CD4-positive, alpha-beta T cell treated with Interleukin-15 for 1 hour (primary cell): ENCODE measurements at regions not wholly inside any gene's neighbourhood (a gene's known extent, or its start where the extent isn't known, plus 50 kb on each side); places are given as distances from the start of the nearest gene placed in this dataset.

ENCODE experiments used
- DNase-seq: peaks from one replicate; pipeline ENCODE4 v3.0.0-alpha.2; 2020

DNA sequence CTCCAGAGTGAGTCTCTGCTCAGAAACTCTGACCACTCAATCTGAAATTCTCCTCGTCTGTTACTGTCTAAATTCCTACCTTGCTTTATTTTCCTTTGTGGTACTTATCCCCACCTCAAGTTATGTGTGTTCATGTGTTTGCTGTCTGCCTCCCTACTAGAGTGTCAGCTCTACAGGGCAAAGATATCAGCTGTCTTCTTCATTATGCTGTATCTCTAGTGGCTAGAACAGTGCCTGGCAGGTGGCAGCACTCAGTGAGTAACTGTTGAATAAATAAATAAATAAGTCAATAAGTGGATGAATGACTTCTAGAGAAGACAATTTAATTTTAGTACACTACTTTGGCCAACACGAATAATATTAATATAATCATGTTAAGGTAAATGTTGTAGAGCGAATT is 92.3 kb downstream of the BOD1 start:
- no peak for DNase-seq

DNA sequence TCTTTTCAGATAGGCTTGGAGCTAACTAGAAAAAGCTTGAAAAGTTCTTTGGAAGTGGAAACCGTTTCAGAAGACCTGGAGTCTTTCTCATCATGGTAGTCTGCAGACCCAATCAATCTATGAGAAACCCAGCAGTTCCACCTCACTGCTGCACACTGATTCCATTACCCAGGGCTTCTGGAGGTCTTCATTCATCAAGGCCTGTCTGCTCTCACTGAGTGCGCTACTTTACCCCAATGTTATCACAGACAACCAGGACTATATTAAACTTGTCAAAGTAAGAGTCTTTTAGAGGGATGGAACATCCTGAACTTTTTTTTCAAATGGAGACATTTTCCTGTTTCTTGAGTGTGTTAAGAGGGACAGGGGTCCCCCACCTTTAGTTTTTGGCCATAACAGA is 93.1 kb downstream of the BOD1 start:
- no peak for DNase-seq

DNA sequence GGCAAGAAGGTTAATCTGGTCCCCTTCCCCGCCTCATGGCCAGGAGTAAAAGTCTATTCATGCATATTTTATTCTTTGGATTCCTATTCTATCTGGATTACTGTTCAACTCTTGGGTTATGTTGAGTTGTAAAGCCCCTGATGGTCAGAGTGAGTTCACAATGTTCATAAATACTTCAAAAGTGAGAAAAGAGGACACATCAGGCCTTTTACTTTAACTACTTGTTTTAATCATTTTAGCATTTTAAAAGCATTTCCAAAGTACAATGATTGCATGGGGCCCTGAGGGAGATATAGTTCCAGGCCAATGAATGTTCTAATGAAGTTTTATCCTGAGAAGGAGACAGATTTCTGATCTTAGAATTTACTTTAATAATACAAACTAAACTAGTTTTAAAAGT is 93.9 kb downstream of the BOD1 start:
- DNase-seq = no peak

DNA sequence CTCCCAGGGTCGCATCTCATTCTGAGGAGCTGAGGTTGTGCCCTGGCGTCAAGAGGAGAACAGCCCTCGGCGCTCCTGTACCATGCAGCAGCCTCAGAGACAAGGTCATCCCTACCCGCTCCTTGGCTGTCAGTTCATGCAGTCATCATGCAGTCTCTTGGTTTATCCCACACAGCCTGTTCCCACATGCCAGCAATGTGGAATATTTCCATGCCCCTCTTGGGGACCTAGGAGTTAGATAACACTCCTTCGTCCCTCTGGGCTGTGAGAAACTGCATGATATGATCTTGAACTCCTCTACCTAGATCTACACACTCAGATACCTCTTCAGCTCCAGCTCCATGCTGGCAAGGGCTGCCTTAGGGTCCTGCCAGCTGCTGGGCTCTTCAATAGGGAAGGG is 97.6 kb downstream of the BOD1 start:
- DNase-seq = no peak

DNA sequence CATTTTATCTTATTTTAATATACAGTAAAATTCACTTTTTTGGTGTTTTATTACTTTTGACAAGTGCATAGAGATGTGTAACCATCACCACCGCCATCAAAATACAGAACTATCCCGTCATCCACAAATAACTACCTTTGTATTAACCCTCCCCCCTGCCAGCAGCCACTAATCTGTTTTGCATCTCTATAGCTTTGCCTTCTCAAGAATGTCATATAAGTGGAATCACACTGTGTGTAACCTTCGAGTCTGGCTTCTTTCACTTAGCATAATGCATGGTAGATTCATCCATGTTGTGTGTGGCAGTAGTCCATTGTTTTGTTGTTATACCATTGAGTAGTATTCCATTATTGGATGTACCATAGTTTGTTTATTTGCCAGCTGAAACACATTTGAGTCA is 98.8 kb downstream of the BOD1 start:
- no peak for DNase-seq

DNA sequence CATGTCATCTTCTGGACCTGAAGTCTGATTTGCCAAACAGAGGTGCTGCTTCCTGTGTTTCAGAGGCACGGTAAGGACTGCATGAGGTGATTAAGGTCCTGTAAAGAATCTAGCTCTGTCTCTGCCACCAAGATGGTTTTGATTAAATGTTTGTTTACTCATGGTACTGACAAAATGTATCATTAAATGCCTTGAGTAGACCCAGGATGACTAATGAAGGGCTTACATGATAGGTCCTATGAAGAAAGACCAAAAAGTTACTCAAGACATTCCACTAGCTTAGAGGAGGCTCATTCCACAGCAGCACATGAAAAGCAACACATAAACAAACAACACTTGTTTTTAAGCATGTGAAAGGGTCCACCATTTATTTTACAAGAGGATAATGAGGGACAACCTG is 100.9 kb downstream of the BOD1 start:
- no peak for DNase-seq

DNA sequence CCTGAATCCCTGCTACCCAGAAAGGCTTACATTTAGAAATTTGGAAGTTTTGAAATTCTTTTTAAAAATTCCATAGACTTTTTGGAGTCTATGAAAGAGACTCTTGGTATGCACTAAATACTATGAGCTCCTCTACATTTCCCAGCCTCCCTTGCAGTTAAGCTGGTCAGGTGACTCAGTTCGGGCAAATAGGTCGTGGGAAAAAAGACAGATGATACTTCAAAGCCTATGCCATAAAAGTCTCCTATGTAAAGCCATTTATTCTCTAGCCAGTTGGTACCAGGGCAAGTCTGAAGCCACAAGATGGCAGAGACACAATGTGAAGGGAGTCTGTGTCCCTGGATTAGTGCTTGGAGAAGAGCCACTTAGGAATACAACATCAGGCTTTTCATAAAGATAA is 101.8 kb downstream of the BOD1 start:
- DNase-seq = no peak

DNA sequence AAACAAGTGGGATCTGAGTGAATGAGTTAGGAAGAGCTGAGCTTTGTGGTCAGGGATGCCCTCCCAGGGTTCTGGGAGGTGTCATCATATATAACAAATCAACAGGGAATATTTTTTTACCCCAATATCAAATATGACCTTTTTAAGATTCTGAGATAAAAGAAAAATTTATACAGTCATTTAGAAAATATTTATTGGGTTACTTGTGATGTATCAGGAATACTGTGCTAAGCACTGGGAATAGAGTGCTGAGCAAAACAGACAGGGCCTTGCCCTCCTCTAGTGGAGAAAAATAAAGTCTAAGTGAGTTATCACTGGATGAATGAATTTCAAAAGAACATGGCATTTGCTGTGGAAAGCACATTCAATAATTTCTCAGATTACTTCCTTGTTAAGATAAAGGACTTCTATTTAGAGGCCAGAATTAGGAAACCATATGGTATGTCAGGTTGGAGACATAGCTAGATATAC is 102.9 kb downstream of the BOD1 start:
- DNase-seq = no peak

DNA sequence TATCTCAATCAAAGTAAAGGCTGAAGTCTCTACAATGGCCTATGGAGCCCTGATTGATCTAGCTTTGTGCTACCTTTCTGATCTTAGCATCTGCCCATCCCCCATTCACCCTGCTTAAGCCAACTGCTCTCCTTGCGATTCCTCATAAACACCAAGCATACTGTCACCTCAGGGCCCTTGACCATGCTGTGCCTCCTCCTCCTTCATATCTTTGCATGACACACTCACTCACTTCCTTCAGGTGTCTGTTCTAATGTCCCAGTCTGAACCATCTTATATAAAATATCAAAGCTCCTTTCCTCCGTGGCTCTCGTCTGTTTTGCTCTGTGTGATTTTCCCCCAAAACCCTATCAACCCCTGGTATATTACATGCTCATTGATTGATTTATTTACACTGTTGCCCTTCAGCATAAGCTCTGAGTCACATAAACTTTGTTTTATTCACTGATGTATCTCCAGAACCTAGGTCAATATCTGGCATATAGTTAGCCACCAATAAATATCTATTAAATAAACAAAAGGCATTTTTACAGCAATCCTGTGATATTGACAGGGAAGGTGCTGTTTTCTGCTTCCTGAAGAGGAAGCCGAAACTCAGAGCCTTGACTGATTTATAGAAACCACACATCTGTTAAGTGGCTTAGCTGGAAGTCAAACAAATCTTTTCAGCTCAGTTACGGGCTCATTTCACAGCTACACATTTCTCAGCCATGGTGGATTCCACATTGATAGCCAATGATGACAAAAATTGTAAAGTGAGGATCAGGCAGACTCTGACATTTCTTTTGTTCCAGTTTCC is 103.6 kb downstream of the BOD1 start:
- DNase-seq = no peak

DNA sequence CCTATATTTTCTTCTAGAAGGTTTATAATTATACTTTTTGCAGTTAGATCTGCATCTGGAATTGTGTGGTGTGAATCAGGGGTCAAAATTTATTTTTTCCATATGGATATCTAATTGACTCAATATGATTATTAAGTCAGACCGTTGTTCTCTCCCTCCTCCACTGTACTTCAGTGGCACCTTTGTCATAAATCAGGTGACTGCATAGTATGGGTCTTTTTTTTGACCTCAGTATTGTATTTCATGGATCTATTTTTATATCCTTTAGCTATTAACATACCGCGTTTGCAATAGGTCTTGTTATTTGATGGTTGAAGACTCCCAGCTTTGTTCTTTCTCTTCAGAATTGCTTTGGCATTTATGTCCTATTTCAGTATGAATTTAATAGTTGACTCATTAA is 107.4 kb downstream of the BOD1 start:
- no peak for DNase-seq

DNA sequence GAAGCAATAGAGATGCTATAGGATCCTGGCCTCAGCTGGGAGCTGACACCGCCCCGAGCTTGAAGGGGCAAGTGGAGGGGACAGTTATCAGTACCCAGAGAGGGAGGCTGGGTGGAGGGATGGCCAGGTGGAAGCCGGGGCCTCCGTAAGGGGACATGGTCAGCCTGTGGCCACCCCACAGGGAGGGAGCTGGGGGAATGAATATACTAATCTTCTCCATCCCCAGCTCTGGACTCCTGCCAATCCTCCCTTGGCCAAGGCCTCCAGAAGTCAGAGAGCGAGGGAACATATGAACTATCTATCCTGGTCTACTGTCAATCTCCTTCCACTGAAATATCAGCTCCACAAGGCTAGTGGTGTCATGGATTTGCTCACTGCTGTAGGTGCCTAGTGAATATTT is 109.3 kb downstream of the BOD1 start:
- no peak for DNase-seq

DNA sequence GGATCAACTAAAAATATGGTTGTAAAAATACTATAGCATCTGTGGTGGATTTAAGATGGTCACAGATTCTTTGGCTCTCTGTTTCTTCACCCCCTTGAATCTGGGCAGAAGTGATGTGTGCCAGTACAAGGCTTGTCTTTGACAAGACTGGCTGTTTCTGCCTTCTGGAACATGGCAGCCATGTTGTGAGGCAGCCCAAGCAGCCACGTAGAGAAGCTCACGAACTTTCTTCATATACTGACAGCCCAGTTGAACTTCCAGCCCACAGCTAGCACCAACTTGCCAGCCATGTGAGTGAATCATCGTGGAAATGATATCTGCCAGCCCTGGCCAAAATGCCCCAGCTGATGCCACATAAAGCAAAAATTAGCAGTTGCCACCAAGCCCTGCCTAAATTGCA is 110.8 kb downstream of the BOD1 start:
- no peak for DNase-seq

DNA sequence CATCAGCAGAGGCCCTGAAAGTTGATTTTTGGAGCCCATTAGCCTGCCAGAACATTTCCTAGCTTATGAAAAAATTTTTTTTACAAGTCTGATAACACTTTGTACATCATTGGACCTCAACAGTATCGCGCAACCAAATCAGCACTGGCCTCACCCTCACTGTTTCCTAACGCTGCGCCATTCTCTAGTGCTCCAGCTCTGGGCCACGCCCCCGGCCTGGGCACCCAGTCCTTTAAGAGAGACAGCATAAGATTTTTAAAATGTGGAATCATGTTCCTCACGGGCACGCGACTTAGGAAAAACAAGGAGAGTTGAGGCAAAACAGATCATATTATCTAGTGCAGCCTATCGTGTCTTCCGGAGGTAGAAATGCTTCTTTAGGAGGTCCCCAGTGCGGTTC is 114.5 kb downstream of the BOD1 start:
- DNase-seq = no peak

DNA sequence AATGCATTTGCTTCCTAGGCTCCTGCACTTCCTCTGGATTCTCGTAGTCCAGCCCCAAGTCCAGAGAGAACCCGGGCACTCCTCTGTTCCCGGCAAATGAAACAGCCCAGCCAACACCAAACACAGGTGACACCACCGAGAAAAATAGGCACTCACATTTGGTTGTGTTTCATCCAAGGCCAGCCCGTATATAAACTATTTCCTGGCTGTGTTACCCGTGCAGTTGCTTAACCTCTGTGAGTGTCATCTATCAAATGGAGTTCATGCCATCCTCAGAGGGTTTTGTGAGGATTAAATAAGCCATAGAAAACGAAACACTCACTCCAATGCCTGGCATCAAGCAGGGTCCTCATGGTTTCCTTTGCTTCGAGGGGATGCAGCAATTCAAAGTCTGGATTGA is 115.2 kb downstream of the BOD1 start:
- DNase-seq = no peak

DNA sequence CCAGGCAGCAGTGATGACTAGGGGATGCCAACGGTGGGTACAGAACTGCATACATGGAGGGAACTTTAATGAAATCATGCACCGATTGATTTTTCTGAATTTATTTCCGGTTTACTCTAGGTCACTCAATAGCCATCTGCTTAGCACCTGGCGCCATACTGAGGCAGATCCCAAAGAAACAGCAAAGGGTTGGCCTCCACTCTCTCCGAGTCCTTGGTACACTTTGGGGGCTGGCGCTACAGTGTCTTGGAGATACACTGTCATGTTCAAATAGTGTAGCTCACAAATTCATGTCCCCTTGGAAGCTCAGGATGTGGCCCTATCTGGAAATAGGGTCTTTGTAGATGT is 116.3 kb downstream of the BOD1 start:
- no peak for DNase-seq

DNA sequence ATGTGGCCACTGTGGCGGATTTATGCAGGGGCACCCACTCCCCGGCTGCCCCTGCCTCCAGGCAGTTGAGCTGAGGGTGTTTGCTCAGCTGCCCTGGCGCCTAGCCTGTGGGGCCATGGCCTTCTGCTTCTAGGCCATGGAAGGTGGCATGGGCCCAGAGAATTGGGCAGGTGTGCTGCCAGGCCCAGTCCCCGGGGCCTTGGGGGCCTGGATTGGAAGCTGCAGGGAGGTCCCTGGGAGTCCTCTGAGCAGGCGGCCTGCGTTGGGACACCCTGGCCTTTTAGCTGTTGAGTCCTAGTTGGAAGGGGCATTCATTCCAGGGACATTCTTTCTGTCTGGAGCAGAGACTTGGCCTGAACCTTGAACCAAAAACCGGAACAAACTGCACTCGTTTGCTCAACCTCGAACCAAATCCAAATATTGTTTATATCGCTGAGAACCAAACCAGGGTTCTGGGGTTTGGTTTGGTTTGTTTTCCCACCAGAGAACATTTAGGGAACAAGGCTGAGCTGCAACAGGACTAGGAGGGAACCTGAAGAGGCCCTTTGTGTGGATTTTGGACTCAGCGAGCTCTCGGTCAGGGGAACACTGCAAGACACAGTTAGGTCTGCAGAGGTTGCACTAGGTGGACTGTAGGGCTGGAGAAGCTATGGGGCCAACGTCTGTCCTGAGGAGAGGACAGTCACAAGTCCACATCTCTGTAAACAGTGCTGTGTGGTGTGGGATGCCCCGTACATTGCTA is 116.8 kb downstream of the BOD1 start:
- no peak for DNase-seq

DNA sequence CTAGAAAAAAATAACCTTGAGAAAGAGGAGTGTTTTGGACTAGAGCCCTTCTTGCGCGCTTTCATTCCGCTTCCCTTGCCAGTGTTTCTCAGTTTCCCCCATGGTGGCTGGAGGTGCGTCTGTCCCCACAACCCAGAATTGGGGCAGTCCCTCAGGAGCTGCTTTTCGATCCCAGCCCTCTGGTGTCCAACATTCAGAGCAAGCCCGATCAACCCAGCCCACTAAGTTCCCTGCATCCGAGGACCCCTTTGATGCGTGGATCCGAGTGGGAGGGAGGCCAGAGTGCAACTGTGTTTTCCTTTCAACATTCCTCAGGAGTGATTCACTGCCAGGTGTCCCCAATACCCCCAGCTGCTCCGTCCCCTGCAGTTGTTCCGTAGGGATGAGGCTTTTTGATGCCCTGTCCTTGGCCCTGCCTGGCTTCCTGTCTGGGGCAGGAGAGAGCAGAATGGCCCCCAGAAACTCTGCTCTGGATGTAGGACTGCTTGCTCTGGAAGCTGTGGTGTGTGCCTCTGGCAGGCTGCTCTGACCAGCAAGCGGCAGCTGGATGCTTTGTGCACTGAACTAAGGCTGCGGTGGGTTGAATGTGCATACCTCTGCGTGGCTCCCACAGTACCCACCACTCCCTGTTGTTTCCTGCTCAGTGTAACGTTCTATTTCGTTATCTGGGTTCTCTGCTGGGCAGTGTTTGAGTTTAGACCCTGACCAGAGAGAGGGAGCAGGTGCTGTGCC is 117.5 kb downstream of the BOD1 start:
- DNase-seq = no peak

DNA sequence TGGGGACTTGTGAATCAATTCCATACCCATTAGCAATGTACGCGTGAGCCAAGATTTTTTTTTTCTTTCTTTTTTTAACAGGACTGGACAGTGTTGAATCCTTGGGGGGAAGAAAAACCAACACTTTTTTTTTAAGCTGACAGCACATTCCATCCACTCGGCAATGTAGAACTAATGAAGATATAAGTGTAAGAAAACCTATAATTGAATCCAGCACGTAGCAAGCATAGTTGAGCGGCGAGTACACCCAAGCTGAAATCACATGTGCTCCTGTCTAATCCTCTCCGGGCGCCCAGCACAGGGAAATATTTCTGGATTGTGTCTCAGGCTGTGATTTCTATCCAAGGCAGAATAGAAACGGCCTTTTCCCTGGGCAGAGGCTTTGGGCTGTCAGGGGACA is 118.2 kb downstream of the BOD1 start:
- DNase-seq = no peak

DNA sequence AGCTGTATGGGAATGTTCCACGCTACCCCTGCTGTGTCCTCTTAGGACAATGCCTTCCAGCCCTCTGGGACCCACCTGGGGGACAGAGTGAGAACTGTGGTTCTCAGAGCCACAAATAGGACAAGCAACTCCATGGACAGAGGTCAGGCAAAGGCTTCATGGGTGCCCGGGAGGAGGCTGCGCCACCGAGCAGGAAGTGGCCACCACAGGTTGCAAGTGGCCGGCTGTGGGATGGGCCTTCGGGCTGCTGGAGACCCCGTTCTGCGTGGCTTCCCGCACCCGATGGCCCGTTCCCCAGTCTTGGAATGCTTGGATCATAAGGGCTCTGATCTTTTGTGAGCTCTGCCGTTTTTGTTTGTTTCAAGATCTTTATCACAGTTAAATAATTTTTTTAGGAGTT is 118.8 kb downstream of the BOD1 start:
- no peak for DNase-seq

DNA sequence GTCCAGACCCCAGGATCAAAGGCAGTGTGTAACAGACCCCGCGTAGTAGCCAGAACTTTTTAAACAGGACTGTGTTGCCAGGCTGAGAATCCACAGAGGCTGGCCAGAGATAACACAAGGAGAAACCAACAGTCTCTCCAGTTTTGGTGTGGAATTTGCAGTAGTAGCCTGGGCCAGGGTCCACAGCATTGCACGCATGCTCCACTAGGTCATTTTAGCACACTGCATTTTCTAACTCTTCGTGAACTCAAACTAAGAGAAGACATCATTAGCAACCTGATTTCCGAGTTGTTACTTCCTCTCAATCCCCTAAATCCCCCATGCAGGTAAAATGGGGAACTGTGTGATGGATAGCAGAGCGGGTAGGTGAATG is 119.6 kb downstream of the BOD1 start:
- DNase-seq = no peak

DNA sequence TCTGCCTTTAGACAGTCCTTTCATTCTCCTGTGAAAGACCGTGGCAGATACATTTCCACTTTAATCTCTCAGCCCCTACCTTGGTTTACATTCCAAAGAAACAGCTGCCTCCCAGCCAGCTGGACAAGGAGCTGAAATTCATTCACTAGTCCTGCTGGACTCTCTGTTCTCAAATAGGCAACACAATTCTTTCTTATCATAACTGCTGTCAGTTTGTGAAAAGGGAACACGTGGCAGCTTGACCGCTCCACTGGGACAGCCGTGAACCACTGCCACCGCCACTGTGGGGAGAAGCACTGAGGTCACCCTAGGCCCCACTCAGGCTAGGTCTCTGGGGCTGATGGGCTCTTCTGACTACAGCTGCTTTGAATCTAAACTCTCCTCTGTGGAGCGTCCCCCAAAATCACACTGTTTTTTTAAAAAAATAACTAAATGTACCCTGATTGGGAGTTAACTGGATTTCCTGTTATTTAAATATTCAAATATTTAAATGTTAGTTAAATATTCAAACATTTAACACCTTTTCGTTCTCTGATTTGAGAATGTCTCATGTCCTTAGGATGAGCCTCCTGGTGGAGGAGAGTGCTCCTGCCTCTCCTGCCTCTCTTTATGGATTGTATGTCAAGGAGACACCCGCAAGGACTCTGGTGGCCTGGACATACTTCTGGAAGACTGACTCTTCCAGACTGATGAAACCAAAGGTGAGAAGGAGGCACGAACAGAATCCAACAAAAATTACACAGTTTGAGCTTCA is 120.1 kb downstream of the BOD1 start:
- no peak for DNase-seq

DNA sequence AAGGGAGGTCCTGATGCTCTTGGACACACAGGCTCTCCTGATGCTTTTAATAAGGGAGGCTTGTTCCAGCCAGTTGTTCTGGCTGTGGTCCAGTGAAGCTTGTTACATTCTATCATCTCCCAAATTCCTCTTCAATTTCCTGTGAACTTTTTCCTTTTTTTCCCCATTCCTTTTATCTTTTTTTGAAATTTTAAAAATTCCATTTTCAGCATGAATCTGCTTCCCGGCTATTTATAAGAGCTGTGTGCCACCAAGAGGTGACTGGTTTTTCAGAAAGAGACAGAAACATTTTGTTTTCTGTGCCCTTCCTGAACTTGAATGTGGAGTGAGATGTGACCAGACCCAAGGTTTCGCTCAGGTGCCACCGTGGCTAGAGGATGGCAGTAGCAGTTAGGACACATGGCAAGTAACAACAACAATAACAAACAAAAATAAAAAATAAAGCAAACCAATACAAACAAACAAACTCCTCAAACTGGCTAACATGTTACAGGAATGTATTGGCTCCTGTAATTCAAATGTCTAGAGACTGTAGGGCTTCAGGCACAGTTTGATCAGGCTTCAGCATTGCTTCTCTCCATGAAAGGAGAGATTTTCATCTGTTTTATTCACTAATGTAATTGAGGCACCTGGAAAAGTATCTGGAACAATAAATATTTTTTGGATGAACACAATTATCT is 121.1 kb downstream of the BOD1 start:
- DNase-seq = no peak

DNA sequence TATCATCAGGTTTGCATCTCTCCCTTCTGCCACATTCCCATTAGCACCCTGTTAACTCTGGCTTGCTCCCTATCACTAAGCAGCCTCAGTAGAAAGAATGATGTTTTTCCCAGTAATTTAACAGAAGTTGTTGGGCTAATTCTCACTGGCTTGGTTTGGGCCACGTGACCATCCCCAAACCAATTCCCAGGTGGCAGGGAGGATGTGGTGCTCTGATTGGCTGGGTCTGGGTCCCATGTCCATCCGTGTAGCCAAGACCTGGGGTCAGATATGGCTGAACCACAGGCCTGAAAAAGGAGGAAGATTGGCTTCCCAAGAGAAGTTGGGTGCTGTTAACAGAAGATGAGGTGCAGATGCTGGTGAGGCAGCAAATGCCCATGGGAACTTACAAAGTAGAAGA is 122.0 kb downstream of the BOD1 start:
- DNase-seq = no peak
